HEK293T (cell line): ENCODE measurements at regions not wholly inside any gene's neighbourhood (a gene's known extent, or its start where the extent isn't known, plus 50 kb on each side); places are given as distances from the start of the nearest gene placed in this dataset.

Source experiments
- CTCF ChIA-PET: fragments of 350-600 bp; formaldehyde crosslinking; extraction: SDS; loops from one replicate; lab custom pipeline; 2021; ENCODE audit warnings: antibody characterized with exemption, inconsistent platforms; lab: Yijun Ruan, JAX
- POLR2A ChIA-PET: fragments of 350-600 bp; formaldehyde crosslinking; extraction: SDS; loops from one replicate; lab custom pipeline; 2020; ENCODE audit warnings: antibody characterized with exemption, inconsistent platforms; lab: Yijun Ruan, JAX
- DNase-seq: peaks from one replicate; pipeline ENCODE4 v3.0.0; 2012; ENCODE audit warnings: mixed read lengths; ENCODE audit errors: extremely low spot score
- ARNT ChIP-seq: fragments of 450-650 bp; IDR thresholded peaks from 2 replicates; pipeline ENCODE4 v1.6.1; 2017; ENCODE audit warnings: mild to moderate bottlenecking
- BHLHE40 ChIP-seq: fragments of 450-650 bp; IDR thresholded peaks from 2 replicates; pipeline ENCODE4 v1.6.1; 2016; ENCODE audit warnings: mild to moderate bottlenecking, moderate library complexity, borderline replicate concordance
- CTBP1 ChIP-seq: fragments of 450-650 bp; IDR thresholded peaks from 2 replicates; pipeline ENCODE4 v1.6.1; 2016; ENCODE audit warnings: borderline replicate concordance
- ELF4 ChIP-seq: fragments of 450-650 bp; IDR thresholded peaks from 2 replicates; pipeline ENCODE4 v1.6.1; 2017; ENCODE audit warnings: antibody characterized with exemption
- FOXA1 ChIP-seq: fragments of 450-650 bp; IDR thresholded peaks from 2 replicates; pipeline ENCODE4 v1.6.1; 2016; ENCODE audit warnings: mild to moderate bottlenecking
- FOXK2 ChIP-seq: fragments of 450-650 bp; IDR thresholded peaks from 2 replicates; pipeline ENCODE4 v1.6.1; 2016; ENCODE audit warnings: mild to moderate bottlenecking
- FOXM1 ChIP-seq: fragments of 450-650 bp; IDR thresholded peaks from 2 replicates; pipeline ENCODE4 v1.6.1; 2017; ENCODE audit warnings: mild to moderate bottlenecking, borderline replicate concordance
- HDGF ChIP-seq: fragments of 450-650 bp; IDR thresholded peaks from 2 replicates; pipeline ENCODE4 v1.6.1; 2017; ENCODE audit warnings: antibody characterized with exemption, borderline replicate concordance
- L3MBTL2 ChIP-seq: fragments of 450-650 bp; conservative IDR thresholded peaks from 2 replicates; pipeline ENCODE4 v1.6.1; 2016; ENCODE audit warnings: mild to moderate bottlenecking
- LEF1 ChIP-seq: fragments of 450-650 bp; IDR thresholded peaks from 2 replicates; pipeline ENCODE4 v1.6.1; 2017; ENCODE audit warnings: mild to moderate bottlenecking, borderline replicate concordance
- NFRKB ChIP-seq: fragments of 450-650 bp; IDR thresholded peaks from 2 replicates; pipeline ENCODE4 v1.6.1; 2016; ENCODE audit warnings: mild to moderate bottlenecking, moderate library complexity
- SP1 ChIP-seq: fragments of 450-650 bp; IDR thresholded peaks from 2 replicates; pipeline ENCODE4 v1.6.1; 2017
- SUZ12 ChIP-seq: fragments of 450-650 bp; IDR thresholded peaks from 2 replicates; pipeline ENCODE4 v1.6.1; 2016; ENCODE audit warnings: mild to moderate bottlenecking
- TARDBP ChIP-seq: fragments of 450-650 bp; IDR thresholded peaks from 2 replicates; pipeline ENCODE4 v1.6.1; 2016
- ZNF384 ChIP-seq: fragments of 450-650 bp; IDR thresholded peaks from 2 replicates; pipeline ENCODE4 v1.6.1; 2016
- TF ChIP-seq, protein P1 (sequence below): fragments of 450-650 bp; IDR thresholded peaks from 2 replicates; pipeline ENCODE4 v1.6.1; 2016

DNA sequence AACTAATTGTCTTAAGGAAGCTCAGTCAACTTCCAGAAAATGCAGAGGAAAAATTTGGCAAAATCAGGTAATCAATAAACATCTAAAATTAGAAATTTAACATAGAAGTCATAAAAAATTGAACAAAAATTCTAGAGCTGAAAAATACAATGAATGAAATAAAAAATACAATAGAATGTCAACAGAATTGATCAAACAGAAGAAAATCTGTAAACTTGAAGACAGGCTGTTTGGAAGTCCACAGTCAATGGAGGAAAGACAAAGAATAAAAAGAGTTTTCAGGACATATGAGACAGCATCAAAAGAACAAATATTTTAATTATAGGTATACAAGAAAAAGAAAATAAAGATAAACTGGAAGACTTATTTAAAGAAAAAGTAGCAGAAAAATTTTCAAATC is 469.0 kb downstream of the RWDD3 start:
- POLR2A ChIA-PET, result no interaction called here
- CTCF ChIA-PET, result no interaction called here

DNA sequence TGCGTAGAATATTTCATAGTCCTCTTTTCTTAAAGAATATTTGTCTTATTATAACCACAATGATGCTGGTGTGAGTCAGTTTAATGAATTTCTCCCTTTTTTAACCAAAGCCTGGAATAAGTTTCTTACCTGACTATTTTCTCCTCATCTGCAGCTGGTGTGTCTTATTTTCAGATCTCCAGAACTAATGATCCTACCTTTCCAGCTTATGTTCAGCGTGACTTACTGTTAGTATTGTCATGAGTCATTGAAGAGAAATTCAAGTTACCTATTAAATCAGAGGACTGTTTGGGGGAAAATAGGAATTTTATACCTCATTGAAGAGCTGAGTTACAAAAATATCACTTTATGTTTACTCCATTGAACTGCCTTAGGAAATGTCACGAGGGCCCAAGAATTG is 482.1 kb downstream of the RWDD3 start:
- ChIA-PET CTCF (no interaction called here), POLR2A (no interaction called here)
- no peak for TF ChIP-seq ELF4
- TF ChIP-seq LEF1, result no peak
- TF ChIP-seq TARDBP, result no peak
- no peak for TF ChIP-seq FOXA1
- no peak for TF ChIP-seq HDGF
- TF ChIP-seq ZNF384, result no peak
- TF ChIP-seq BHLHE40, result no peak
- TF ChIP-seq ARNT, result no peak
- no peak for DNase-seq

More for the DNA sequence above, 469.0 kb downstream of the RWDD3 start:
- no peak for DNase-seq
- no peak for TF ChIP-seq FOXA1
- TF ChIP-seq BHLHE40, result no peak
- TF ChIP-seq HDGF, result no peak
- no peak for TF ChIP-seq CTBP1
- no peak for TF ChIP-seq SUZ12
- TF ChIP-seq ARNT, result no peak
- TF ChIP-seq LEF1, result no peak
- no peak for TF ChIP-seq TARDBP
- TF ChIP-seq, protein P1, sequence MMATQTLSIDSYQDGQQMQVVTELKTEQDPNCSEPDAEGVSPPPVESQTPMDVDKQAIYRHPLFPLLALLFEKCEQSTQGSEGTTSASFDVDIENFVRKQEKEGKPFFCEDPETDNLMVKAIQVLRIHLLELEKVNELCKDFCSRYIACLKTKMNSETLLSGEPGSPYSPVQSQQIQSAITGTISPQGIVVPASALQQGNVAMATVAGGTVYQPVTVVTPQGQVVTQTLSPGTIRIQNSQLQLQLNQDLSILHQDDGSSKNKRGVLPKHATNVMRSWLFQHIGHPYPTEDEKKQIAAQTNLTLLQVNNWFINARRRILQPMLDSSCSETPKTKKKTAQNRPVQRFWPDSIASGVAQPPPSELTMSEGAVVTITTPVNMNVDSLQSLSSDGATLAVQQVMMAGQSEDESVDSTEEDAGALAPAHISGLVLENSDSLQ, result no peak
- TF ChIP-seq ELF4, result no peak
- no peak for TF ChIP-seq ZNF384
- no peak for TF ChIP-seq FOXK2
- TF ChIP-seq SP1, result no peak
- TF ChIP-seq NFRKB, result no peak
- no peak for TF ChIP-seq L3MBTL2
- TF ChIP-seq FOXM1, result no peak

DNA sequence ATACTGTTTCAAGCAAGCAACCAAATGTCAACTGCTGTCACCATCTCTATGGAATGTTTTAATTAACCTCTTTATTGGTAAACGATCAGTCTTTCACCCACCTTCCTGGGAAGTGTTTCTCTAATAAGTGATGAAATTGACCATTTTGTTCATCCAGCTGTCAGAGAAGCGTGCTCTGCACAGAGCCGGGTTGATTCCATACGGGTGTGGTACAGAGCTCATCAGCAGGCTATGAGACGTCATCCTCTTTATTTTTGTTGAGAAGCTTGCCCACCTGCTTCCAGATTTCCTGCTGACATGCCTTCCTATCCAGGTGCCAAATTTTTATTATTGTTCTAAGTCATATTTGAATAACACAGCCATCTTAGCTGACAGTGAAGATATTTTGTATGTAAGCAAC is 482.5 kb downstream of the RWDD3 start:
- ChIA-PET CTCF (no interaction called here), POLR2A (no interaction called here)
- DNase-seq, result no peak
- TF ChIP-seq ARNT (no peak), ZNF384 (no peak), L3MBTL2 (no peak), FOXA1 (no peak), SUZ12 (no peak), CTBP1 (no peak), TARDBP (no peak), LEF1 (no peak), ELF4 (no peak), BHLHE40 (no peak), SP1 (no peak), HDGF (no peak), FOXK2 (no peak), FOXM1 (no peak), NFRKB (no peak)
- TF ChIP-seq, protein P1, result no peak

GRCh38 chr1:95723346-95723745 is 489.3 kb downstream of the RWDD3 start:
- DNase-seq, result no peak
- POLR2A ChIA-PET, result no interaction called here
- CTCF ChIA-PET, result no interaction called here
- TF ChIP-seq HDGF, result no peak

GRCh38 chr1:95728841-95729240 is 494.8 kb downstream of the RWDD3 start:
- ChIA-PET CTCF (no interaction called here), POLR2A (no interaction called here)
- no peak for TF ChIP-seq FOXK2
- TF ChIP-seq ZNF384, result no peak
- no peak for TF ChIP-seq FOXM1
- TF ChIP-seq BHLHE40, result no peak
- TF ChIP-seq SP1, result no peak
- TF ChIP-seq, protein P1, result no peak
- no peak for TF ChIP-seq LEF1
- TF ChIP-seq SUZ12, result no peak
- no peak for TF ChIP-seq NFRKB
- DNase-seq, result no peak

- TF ChIP-seq BHLHE40 (no peak), L3MBTL2 (no peak), TARDBP (no peak)
- ChIA-PET CTCF (no interaction called here), POLR2A (no interaction called here)
- DNase-seq, result no peak
These were observed 497.0 kb downstream of the RWDD3 start for GRCh38 chr1:95730986-95731385.

- TF ChIP-seq LEF1 (no peak), FOXK2 (no peak)
- CTCF ChIA-PET, result no interaction called here
- POLR2A ChIA-PET, result no interaction called here
- no peak for DNase-seq
These were observed 497.5 kb downstream of the RWDD3 start for GRCh38 chr1:95731466-95731865.
